H9 (cell line): ENCODE measurements at regions not wholly inside any gene's neighbourhood (a gene's known extent, or its start where the extent isn't known, plus 50 kb on each side); places are given as distances from the start of the nearest gene placed in this dataset.

Source experiments
- DNase-seq: peaks from one replicate; pipeline ENCODE4 v3.0.0-alpha.2; 2017
- H2AFZ ChIP-seq: one replicate; pipeline ENCODE4 v1.6.1; 2013; ENCODE audit warnings: mild to moderate bottlenecking, low read length, control low read depth, moderate library complexity
- H2AK5ac ChIP-seq: 2 replicates; pipeline ENCODE4 v1.6.1; 2013; ENCODE audit warnings: low read length, control low read depth, mixed read lengths; ENCODE audit not compliant: insufficient read length
- H2BK120ac ChIP-seq: one replicate; pipeline ENCODE4 v1.6.1; 2013; ENCODE audit warnings: low read depth, mild to moderate bottlenecking, low read length, control low read depth, inconsistent platforms; ENCODE audit not compliant: poor library complexity, severe bottlenecking
- H2BK12ac ChIP-seq: 2 replicates; pipeline ENCODE4 v1.6.1; 2013; ENCODE audit warnings: low read length, control low read depth, mixed read lengths, low read depth; ENCODE audit not compliant: insufficient read length
- H2BK15ac ChIP-seq: 2 replicates; pipeline ENCODE4 v1.6.1; 2013; ENCODE audit warnings: low read depth, low read length, control low read depth
- H2BK20ac ChIP-seq: one replicate; pipeline ENCODE4 v1.6.1; 2013; ENCODE audit warnings: low read depth, mild to moderate bottlenecking, low read length, control low read depth, inconsistent platforms; ENCODE audit not compliant: poor library complexity, severe bottlenecking
- H2BK5ac ChIP-seq: 2 replicates; pipeline ENCODE4 v1.6.1; 2013; ENCODE audit warnings: low read length, control low read depth, mixed read lengths; ENCODE audit not compliant: insufficient read length
- H3K14ac ChIP-seq: 2 replicates; pipeline ENCODE4 v1.6.1; 2013; ENCODE audit warnings: low read length, control low read depth; ENCODE audit not compliant: insufficient read depth
- H3K18ac ChIP-seq: 2 replicates; pipeline ENCODE4 v1.6.1; 2013; ENCODE audit warnings: low read depth, mild to moderate bottlenecking, mixed read lengths, low read length, control low read depth; ENCODE audit not compliant: insufficient read length
- H3K23ac ChIP-seq: 2 replicates; pipeline ENCODE4 v1.6.1; 2013; ENCODE audit warnings: low read length, control low read depth, mixed read lengths, low read depth; ENCODE audit not compliant: insufficient read length
- H3K23me2 ChIP-seq: 2 replicates; pipeline ENCODE4 v1.6.1; 2013; ENCODE audit warnings: low read depth, mild to moderate bottlenecking, mixed read lengths, low read length, control low read depth; ENCODE audit not compliant: insufficient read length, poor library complexity, severe bottlenecking
- H3K27ac ChIP-seq: 2 replicates; pipeline ENCODE4 v1.5.1; 2013; ENCODE audit warnings: low read length, control low read depth, mixed read lengths, low read depth; ENCODE audit not compliant: insufficient read length
- H3K27me3 ChIP-seq: 2 replicates; pipeline ENCODE4 v1.6.1; 2013; ENCODE audit warnings: low read length, control low read depth, inconsistent platforms; ENCODE audit not compliant: insufficient read depth
- H3K4ac ChIP-seq: 2 replicates; pipeline ENCODE4 v1.6.1; 2013; ENCODE audit warnings: low read depth, mild to moderate bottlenecking, control low read depth, inconsistent platforms, low read length, moderate library complexity
- H3K4me1 ChIP-seq: 2 replicates; pipeline ENCODE4 v1.6.1; 2013; ENCODE audit warnings: low read length, control low read depth, inconsistent platforms; ENCODE audit not compliant: insufficient read depth
- H3K4me2 ChIP-seq: 2 replicates; pipeline ENCODE4 v1.6.1; 2013; ENCODE audit warnings: low read length, control low read depth, mixed read lengths; ENCODE audit not compliant: insufficient read length, insufficient read depth
- H3K56ac ChIP-seq: 2 replicates; pipeline ENCODE4 v1.6.1; 2013; ENCODE audit warnings: low read depth, mild to moderate bottlenecking, mixed read lengths, low read length, control low read depth; ENCODE audit not compliant: insufficient read length
- H3K79me1 ChIP-seq: 2 replicates; pipeline ENCODE4 v1.6.1; 2013; ENCODE audit warnings: low read depth, mild to moderate bottlenecking, moderate library complexity, low read length, control low read depth, inconsistent platforms; ENCODE audit not compliant: insufficient read depth, poor library complexity, severe bottlenecking
- H3K79me2 ChIP-seq: 2 replicates; pipeline ENCODE4 v1.6.1; 2013; ENCODE audit warnings: low read length, control low read depth, inconsistent platforms; ENCODE audit not compliant: insufficient read depth
- H3K9ac ChIP-seq: 2 replicates; pipeline ENCODE4 v1.6.1; 2013; ENCODE audit warnings: low read length, control low read depth, mixed read lengths; ENCODE audit not compliant: insufficient read length; ENCODE audit errors: extremely low read depth
- H3K9me3 ChIP-seq: one replicate; pipeline ENCODE4 v1.6.1; 2013; ENCODE audit warnings: low read depth, low read length, inconsistent platforms; ENCODE audit not compliant: control insufficient read depth
- H3T11ph ChIP-seq: one replicate; pipeline ENCODE4 v1.6.1; 2013; ENCODE audit warnings: mild to moderate bottlenecking, low read length, control low read depth, inconsistent platforms
- H4K20me1 ChIP-seq: one replicate; pipeline ENCODE4 v1.6.1; 2013; ENCODE audit not compliant: control insufficient read depth, insufficient read length, insufficient read depth
- H4K5ac ChIP-seq: 2 replicates; pipeline ENCODE4 v1.6.1; 2013; ENCODE audit warnings: low read depth, mild to moderate bottlenecking, mixed read lengths, low read length, control low read depth; ENCODE audit not compliant: insufficient read length
- H4K8ac ChIP-seq: replicated peaks from 2 replicates; pipeline ENCODE4 v1.6.1; 2013; ENCODE audit warnings: low read length, control low read depth, mixed read lengths, low read depth; ENCODE audit not compliant: insufficient read length
- H4K91ac ChIP-seq: 2 replicates; pipeline ENCODE4 v1.6.1; 2013; ENCODE audit warnings: low read depth, mild to moderate bottlenecking, moderate library complexity, mixed read lengths, low read length, control low read depth; ENCODE audit not compliant: insufficient read length
- H3K27ac Mint-ChIP-seq, 3 experiments: 2 replicates in 2 of 3; 3 replicates in 1 of 3; pipeline ENCODE4 v1.8.0; 2020 to 2021; ENCODE audit warnings: mixed read lengths in 3 of 3, mild to moderate bottlenecking in 1 of 3, moderate library complexity in 1 of 3
- H3K27me3 Mint-ChIP-seq: 2 replicates; pipeline ENCODE4 v1.8.0; 2021; ENCODE audit warnings: low read depth, mild to moderate bottlenecking, moderate library complexity, mixed read lengths
- H3K36me3 Mint-ChIP-seq, 3 experiments: 2 replicates in 2 of 3; 3 replicates in 1 of 3; pipeline ENCODE4 v1.8.0; 2020 to 2021; ENCODE audit warnings: low read depth in 3 of 3, mixed read lengths in 3 of 3; ENCODE audit not compliant: insufficient read depth in 1 of 3
- H3K4me1 Mint-ChIP-seq, 2 experiments: 2 replicates each; pipeline ENCODE4 v1.8.0; 2020; ENCODE audit warnings: mixed read lengths in 2 of 2
- H3K4me3 Mint-ChIP-seq, 2 experiments: 2 replicates in 1 of 2; 3 replicates in 1 of 2; pipeline ENCODE4 v1.8.0; 2020 to 2021; ENCODE audit warnings: mild to moderate bottlenecking in 2 of 2, mixed read lengths in 2 of 2, moderate library complexity in 1 of 2
- H3K9me3 Mint-ChIP-seq, 2 experiments: 2 replicates in 1 of 2; 3 replicates in 1 of 2; pipeline ENCODE4 v1.8.0; 2020; ENCODE audit warnings: mild to moderate bottlenecking in 2 of 2, mixed read lengths in 2 of 2, moderate library complexity in 1 of 2
- CTCF ChIP-seq: fragments of 200-600 bp; sonication (generic); conservative IDR thresholded peaks from 3 replicates; pipeline ENCODE4 v1.8.0; 2021; ENCODE audit warnings: antibody characterized with exemption, mild to moderate bottlenecking
- WGBS: extraction: QIAGEN DNeasy Blood & Tissue Kit; methylation state at CpG from one replicate; pipeline ENCODE4 v1.1.7; 2013; ENCODE audit warnings: missing lambda C conversion rate, low lambda C conversion rate, mixed read lengths; ENCODE audit not compliant: insufficient read length; ENCODE audit errors: extremely low coverage; 5-methylcytosine and 5-hydroxymethylcytosine counted together

GRCh38 chr1:22266141-22266540, 123.2 kb upstream of the WNT4 start:
- no peak overlapping the region for H3K56ac ChIP-seq
- no peak overlapping the region for H2BK15ac ChIP-seq
- no peaks in the 10 kb centered on the region for H3K9me3 ChIP-seq
- H3K36me3 Mint-ChIP-seq = no peaks in the 10 kb centered on the region
- no peaks in the 10 kb centered on the region; the same call in none of the 2 replicates for H3K27me3 Mint-ChIP-seq
- no peak overlapping the region for H2BK12ac ChIP-seq
- H3K27ac Mint-ChIP-seq = peak overlapping the region in 1 of 3 experiments; percentile 54; a peak in 1 of 7 replicates
- H4K91ac ChIP-seq = no peak overlapping the region
- peaks cover 27 to 60% of the 10 kb centered on the region in 2 experiments for H3K4me1 Mint-ChIP-seq
- no peak overlapping the region for H2AK5ac ChIP-seq
- H3K4me3 Mint-ChIP-seq = no peak overlapping the region
- no peaks in the 10 kb centered on the region; a peak in 1 of 5 replicates for H3K9me3 Mint-ChIP-seq
- no peak for DNase-seq
- TF ChIP-seq CTCF = no peak
- WGBS = no CpG with 5 or more reads among the region's 6 CpGs
- H2BK20ac ChIP-seq = no peak overlapping the region
- no peaks in the 10 kb centered on the region for H4K20me1 ChIP-seq
- H3K23me2 ChIP-seq = no peaks in the 10 kb centered on the region
- H3K14ac ChIP-seq = no peak overlapping the region; the same call in 1 of the 2 replicates
- no peaks in the 10 kb centered on the region for H3K79me2 ChIP-seq
- no peak overlapping the region for H4K8ac ChIP-seq
- no peak overlapping the region for H3T11ph ChIP-seq
- H3K79me1 ChIP-seq = no peaks in the 10 kb centered on the region
- H3K4me2 ChIP-seq = no peak overlapping the region
- H2BK120ac ChIP-seq = no peak overlapping the region
- H3K27me3 ChIP-seq = no peaks in the 10 kb centered on the region
- peaks cover 3% of the 10 kb centered on the region; the same call in 1 of the 2 replicates for H3K4me1 ChIP-seq
- no peak overlapping the region for H3K27ac ChIP-seq
- H2BK5ac ChIP-seq = no peak overlapping the region
- H3K9ac ChIP-seq = no peak overlapping the region
- H3K18ac ChIP-seq = no peak overlapping the region
- no peak overlapping the region for H4K5ac ChIP-seq
- no peak overlapping the region for H3K4ac ChIP-seq
- H3K23ac ChIP-seq = no peak overlapping the region
- no peak overlapping the region for H2AFZ ChIP-seq
